HepG2 (cell line): ENCODE measurements at regions not wholly inside any gene's neighbourhood (a gene's known extent, or its start where the extent isn't known, plus 50 kb on each side); places are given as distances from the start of the nearest gene placed in this dataset.

Experiments used
- ATF2 ChIP-seq: sonication (generic); formaldehyde crosslinking; IDR thresholded peaks from 2 replicates; pipeline ENCODE4 v1.4.0; 2020; ENCODE audit warnings: missing genetic modification reagents
- ATM ChIP-seq: fragments of 450-650 bp; IDR thresholded peaks from 2 replicates; pipeline ENCODE4 v1.7.1; 2017; ENCODE audit warnings: mild to moderate bottlenecking, borderline replicate concordance
- CERS6 ChIP-seq: sonication (generic); formaldehyde crosslinking; IDR thresholded peaks from 2 replicates; pipeline ENCODE4 v1.5.0; 2020; ENCODE audit warnings: missing genetic modification reagents
- E2F5 ChIP-seq: sonication (generic); formaldehyde crosslinking; conservative IDR thresholded peaks from 2 replicates; pipeline ENCODE4 v1.4.0; 2020; ENCODE audit warnings: missing genetic modification reagents
- HINFP ChIP-seq: sonication (generic); formaldehyde crosslinking; IDR thresholded peaks from 2 replicates; pipeline ENCODE4 v1.4.0; 2020; ENCODE audit warnings: low read depth, mild to moderate bottlenecking, missing genetic modification reagents
- LRRFIP1 ChIP-seq: sonication (generic); formaldehyde crosslinking; conservative IDR thresholded peaks from 2 replicates; pipeline ENCODE4 v1.4.0; 2020; ENCODE audit warnings: missing genetic modification reagents
- MEF2D ChIP-seq: sonication (generic); formaldehyde crosslinking; IDR thresholded peaks from 2 replicates; pipeline ENCODE4 v1.5.1; 2020; ENCODE audit warnings: mild to moderate bottlenecking, missing genetic modification reagents
- NFIC ChIP-seq: IDR thresholded peaks from 2 replicates; pipeline ENCODE4 v1.6.1; 2012; ENCODE audit warnings: mild to moderate bottlenecking, low read length, inconsistent platforms
- PBX3 ChIP-seq: sonication (generic); formaldehyde crosslinking; IDR thresholded peaks from 2 replicates; pipeline ENCODE4 v1.8.1; 2023; ENCODE audit warnings: missing genetic modification reagents, inconsistent platforms, borderline replicate concordance
- SALL2 ChIP-seq: sonication (generic); formaldehyde crosslinking; IDR thresholded peaks from 2 replicates; pipeline ENCODE4 v1.8.1; 2023; ENCODE audit warnings: mild to moderate bottlenecking, missing genetic modification reagents, inconsistent platforms
- SATB2 ChIP-seq: sonication (generic); formaldehyde crosslinking; IDR thresholded peaks from 2 replicates; pipeline ENCODE4 v1.5.0; 2020; ENCODE audit warnings: missing genetic modification reagents
- SP5 ChIP-seq: IDR thresholded peaks from 2 replicates; pipeline ENCODE4 v1.6.1; 2016; ENCODE audit warnings: low read depth, borderline replicate concordance
- ZKSCAN1 ChIP-seq: fragments of 150-350 bp; IDR thresholded peaks from 2 replicates; pipeline ENCODE4 v1.6.1; 2014; ENCODE audit warnings: low read length
- ZNF430 ChIP-seq: sonication (generic); formaldehyde crosslinking; IDR thresholded peaks from 2 replicates; pipeline ENCODE4 v1.9.0; 2021; ENCODE audit warnings: mild to moderate bottlenecking, missing genetic modification reagents
- ZNF451 ChIP-seq: sonication (generic); formaldehyde crosslinking; IDR thresholded peaks from 2 replicates; pipeline ENCODE4 v1.5.0; 2020; ENCODE audit warnings: mild to moderate bottlenecking, missing genetic modification reagents
- ZNF484 ChIP-seq: sonication (generic); formaldehyde crosslinking; IDR thresholded peaks from 2 replicates; pipeline ENCODE4 v1.5.1; 2020; ENCODE audit warnings: mild to moderate bottlenecking, low read depth, missing genetic modification reagents, borderline replicate concordance
- ZNF674 ChIP-seq: sonication (generic); formaldehyde crosslinking; IDR thresholded peaks from 2 replicates; pipeline ENCODE4 v1.5.0; 2020; ENCODE audit warnings: low read depth, mild to moderate bottlenecking, missing genetic modification reagents
- ZNF784 ChIP-seq: sonication (generic); formaldehyde crosslinking; IDR thresholded peaks from 2 replicates; pipeline ENCODE4 v1.5.1; 2020; ENCODE audit warnings: missing genetic modification reagents, mild to moderate bottlenecking, borderline replicate concordance
- ZNF792 ChIP-seq: IDR thresholded peaks from 2 replicates; pipeline ENCODE4 v1.6.1; 2016
- ZNF850 ChIP-seq: sonication (generic); formaldehyde crosslinking; conservative IDR thresholded peaks from 2 replicates; pipeline ENCODE4 v1.9.0; 2021; ENCODE audit warnings: mild to moderate bottlenecking, missing genetic modification reagents
- ZSCAN25 ChIP-seq: sonication (generic); formaldehyde crosslinking; IDR thresholded peaks from 2 replicates; pipeline ENCODE4 v1.8.0; 2022; ENCODE audit warnings: mild to moderate bottlenecking, missing genetic modification reagents

GRCh38 chrX:109830704-109831206 is 97.7 kb upstream of the ACSL4 start (continued):
- TF ChIP-seq ZNF784 (CRISPR knock-in tag) (no peak), ZNF430 (CRISPR knock-in tag) (no peak), MEF2D (CRISPR knock-in tag) (peak; percentile 77), HINFP (CRISPR knock-in tag) (no peak), SALL2 (CRISPR knock-in tag) (no peak), ATF2 (CRISPR knock-in tag) (no peak; the same call in 1 of the 2 replicates), ZNF792 (CRISPR knock-in tag) (no peak), ZSCAN25 (no peak), ATM (no peak; the same call in 1 of the 2 replicates), LRRFIP1 (CRISPR knock-in tag) (no peak), E2F5 (CRISPR knock-in tag) (no peak), ZNF484 (CRISPR knock-in tag) (no peak), SATB2 (CRISPR knock-in tag) (no peak), ZNF674 (CRISPR knock-in tag) (no peak), CERS6 (no peak), PBX3 (CRISPR knock-in tag) (no peak), NFIC (peak; percentile 96), ZNF850 (CRISPR knock-in tag) (no peak), SP5 (CRISPR knock-in tag) (peak; percentile 50), ZKSCAN1 (no peak), ZNF451 (CRISPR knock-in tag) (no peak)
